Smooth muscle cell (in vitro differentiated cells): ENCODE measurements at regions not wholly inside any gene's neighbourhood (a gene's known extent, or its start where the extent isn't known, plus 50 kb on each side); places are given as distances from the start of the nearest gene placed in this dataset.

Experiments
- DNase-seq: peaks from one replicate; lab custom pipeline; 2025; ENCODE audit not compliant: unreplicated experiment; lab: John Stamatoyannopoulos, UW
- H2AFZ ChIP-seq: fragments of 200-600 bp; sonication (generic); 2 replicates; pipeline ENCODE4 v1.6.0; 2016; ENCODE audit warnings: antibody characterized with exemption, low read depth, mild to moderate bottlenecking
- H3F3A ChIP-seq: fragments of 200-600 bp; sonication (generic); 2 replicates; pipeline ENCODE4 v1.6.0; 2017; ENCODE audit warnings: antibody characterized with exemption, low read depth
- H3K27ac ChIP-seq: fragments of 200-600 bp; sonication (generic); 2 replicates; pipeline ENCODE4 v1.5.1; 2016; ENCODE audit warnings: low read depth, mild to moderate bottlenecking
- H3K27me3 ChIP-seq: fragments of 200-600 bp; sonication (generic); 2 replicates; pipeline ENCODE4 v1.6.1; 2016; ENCODE audit warnings: low read depth, mild to moderate bottlenecking
- H3K36me3 ChIP-seq: fragments of 200-600 bp; sonication (generic); 2 replicates; pipeline ENCODE4 v1.5.1; 2016; ENCODE audit warnings: low read depth
- H3K4me1 ChIP-seq: fragments of 200-600 bp; sonication (generic); 2 replicates; pipeline ENCODE4 v1.5.1; 2016; ENCODE audit warnings: low read depth
- H3K4me2 ChIP-seq: fragments of 200-600 bp; sonication (generic); 2 replicates; pipeline ENCODE4 v1.6.0; 2016; ENCODE audit warnings: mild to moderate bottlenecking
- H3K4me3 ChIP-seq: fragments of 200-600 bp; sonication (generic); 2 replicates; pipeline ENCODE4 v1.5.1; 2016; ENCODE audit warnings: mild to moderate bottlenecking
- H3K79me2 ChIP-seq: fragments of 200-600 bp; sonication (generic); 2 replicates; pipeline ENCODE4 v1.6.0; 2016; ENCODE audit warnings: low read depth, mild to moderate bottlenecking
- H3K9ac ChIP-seq: fragments of 200-600 bp; sonication (generic); 2 replicates; pipeline ENCODE4 v1.6.0; 2016; ENCODE audit warnings: low read depth
- H3K9me3 ChIP-seq: fragments of 200-600 bp; sonication (generic); replicated peaks from 2 replicates; pipeline ENCODE4 v1.5.1; 2016; ENCODE audit warnings: low read depth
- H4K20me1 ChIP-seq: fragments of 200-600 bp; sonication (generic); 2 replicates; pipeline ENCODE4 v1.6.0; 2016; ENCODE audit warnings: low read depth
- WGBS: methylation state at CpG from one replicate; pipeline ENCODE4 v1.1.7; 2016; ENCODE audit warnings: low lambda C conversion rate; 5-methylcytosine and 5-hydroxymethylcytosine counted together
- TF ChIP-seq, protein P1 (sequence below): fragments of 200-600 bp; sonication (generic); IDR thresholded peaks from 2 replicates; pipeline ENCODE4 v1.5.1; 2017; ENCODE audit warnings: borderline replicate concordance, mild to moderate bottlenecking, antibody characterized with exemption; ENCODE audit not compliant: insufficient read depth, poor library complexity, severe bottlenecking

DNA sequence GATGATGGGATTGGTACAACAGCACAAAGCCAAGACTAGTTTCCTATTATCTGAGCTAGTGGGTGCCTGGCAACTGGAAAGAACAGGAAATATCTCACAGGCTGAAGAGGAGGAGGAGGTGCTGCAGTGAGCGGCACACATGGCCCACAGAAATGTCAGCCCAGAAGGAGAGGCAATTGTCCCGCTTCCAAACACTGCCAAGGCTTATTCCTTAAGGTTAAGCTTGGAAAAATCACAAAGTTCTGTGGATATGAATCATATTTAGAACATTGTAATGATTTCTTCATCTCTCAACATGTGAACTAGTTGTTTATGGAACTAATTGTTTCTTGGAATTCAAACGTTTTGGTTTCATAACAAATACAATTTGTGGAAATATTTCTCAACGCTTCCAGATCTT is 1019.5 kb upstream of the SEMA6A start:
- Histone ChIP-seq H3F3A (no peaks in the 10 kb centered on the region), H3K36me3 (no peaks in the 10 kb centered on the region), H3K9ac (no peak overlapping the region), H3K27me3 (no peaks in the 10 kb centered on the region), H4K20me1 (no peaks in the 10 kb centered on the region), H3K9me3 (no peaks in the 10 kb centered on the region), H3K4me3 (no peak overlapping the region), H3K4me2 (no peak overlapping the region), H3K27ac (no peak overlapping the region), H3K79me2 (no peaks in the 10 kb centered on the region), H2AFZ (peak overlapping the region; percentile 40), H3K4me1 (no peaks in the 10 kb centered on the region)
- no peak for DNase-seq
- TF ChIP-seq, protein P1, sequence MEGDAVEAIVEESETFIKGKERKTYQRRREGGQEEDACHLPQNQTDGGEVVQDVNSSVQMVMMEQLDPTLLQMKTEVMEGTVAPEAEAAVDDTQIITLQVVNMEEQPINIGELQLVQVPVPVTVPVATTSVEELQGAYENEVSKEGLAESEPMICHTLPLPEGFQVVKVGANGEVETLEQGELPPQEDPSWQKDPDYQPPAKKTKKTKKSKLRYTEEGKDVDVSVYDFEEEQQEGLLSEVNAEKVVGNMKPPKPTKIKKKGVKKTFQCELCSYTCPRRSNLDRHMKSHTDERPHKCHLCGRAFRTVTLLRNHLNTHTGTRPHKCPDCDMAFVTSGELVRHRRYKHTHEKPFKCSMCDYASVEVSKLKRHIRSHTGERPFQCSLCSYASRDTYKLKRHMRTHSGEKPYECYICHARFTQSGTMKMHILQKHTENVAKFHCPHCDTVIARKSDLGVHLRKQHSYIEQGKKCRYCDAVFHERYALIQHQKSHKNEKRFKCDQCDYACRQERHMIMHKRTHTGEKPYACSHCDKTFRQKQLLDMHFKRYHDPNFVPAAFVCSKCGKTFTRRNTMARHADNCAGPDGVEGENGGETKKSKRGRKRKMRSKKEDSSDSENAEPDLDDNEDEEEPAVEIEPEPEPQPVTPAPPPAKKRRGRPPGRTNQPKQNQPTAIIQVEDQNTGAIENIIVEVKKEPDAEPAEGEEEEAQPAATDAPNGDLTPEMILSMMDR = no peak
- 72% methylated on average over 4 of the region's 4 CpGs for WGBS

DNA sequence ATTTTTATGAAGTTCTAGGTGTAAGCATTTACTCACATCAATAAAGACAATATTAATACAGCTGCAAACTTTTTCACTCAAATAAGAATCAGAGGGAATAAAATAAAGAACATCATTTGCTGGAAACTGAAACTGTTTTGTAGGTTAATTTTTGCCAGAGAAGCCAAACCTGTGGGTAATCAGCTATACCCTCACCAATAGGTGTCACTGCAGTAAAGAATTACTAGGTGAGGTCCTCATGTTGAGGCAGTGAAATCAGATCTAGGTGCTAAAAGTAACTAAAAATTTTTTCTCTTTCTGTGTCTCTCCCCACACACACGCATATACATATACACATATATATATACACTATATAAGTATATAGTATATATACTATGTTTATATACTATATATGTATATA is 1016.3 kb upstream of the SEMA6A start:
- no peak overlapping the region for H3K4me3 ChIP-seq
- H3K9me3 ChIP-seq = no peaks in the 10 kb centered on the region
- H3K36me3 ChIP-seq = no peaks in the 10 kb centered on the region
- H3K79me2 ChIP-seq = no peaks in the 10 kb centered on the region
- no peak overlapping the region for H2AFZ ChIP-seq
- H4K20me1 ChIP-seq = no peaks in the 10 kb centered on the region
- no peak overlapping the region for H3K4me2 ChIP-seq
- 26% methylated on average over 1 of the region's 1 CpG for WGBS
- no peak overlapping the region for H3K9ac ChIP-seq
- no peak overlapping the region for H3K27ac ChIP-seq
- TF ChIP-seq, protein P1 = peak; percentile 44
- H3K27me3 ChIP-seq = no peaks in the 10 kb centered on the region
- H3F3A ChIP-seq = no peaks in the 10 kb centered on the region
- H3K4me1 ChIP-seq = no peaks in the 10 kb centered on the region
- no peak for DNase-seq

DNA sequence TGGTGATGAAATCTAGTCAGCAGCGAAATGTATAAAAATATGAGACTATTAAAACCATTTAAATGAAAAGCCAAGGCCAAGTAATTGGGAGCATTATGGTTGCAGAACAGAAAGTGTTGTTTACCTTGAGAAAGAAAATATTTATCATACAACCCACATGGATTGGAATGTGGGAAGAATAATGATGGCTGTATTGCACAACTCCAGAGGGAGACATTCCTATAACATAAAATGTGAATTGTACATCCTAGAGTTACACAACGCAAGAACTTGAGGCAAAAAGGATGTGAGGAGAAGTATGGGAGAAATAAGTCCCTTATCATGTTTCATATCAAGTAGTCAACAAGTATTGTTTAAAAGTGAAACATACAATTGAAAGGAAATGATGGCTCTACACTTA is 1014.0 kb upstream of the SEMA6A start:
- Histone ChIP-seq H4K20me1 (no peaks in the 10 kb centered on the region), H3K4me1 (no peaks in the 10 kb centered on the region), H3K27ac (no peak overlapping the region), H3K79me2 (no peaks in the 10 kb centered on the region), H3K36me3 (no peaks in the 10 kb centered on the region), H3F3A (no peaks in the 10 kb centered on the region), H3K4me3 (no peak overlapping the region), H3K4me2 (no peak overlapping the region), H2AFZ (no peak overlapping the region), H3K9me3 (no peaks in the 10 kb centered on the region), H3K9ac (no peak overlapping the region), H3K27me3 (no peaks in the 10 kb centered on the region)
- no peak for DNase-seq
- 92% methylated on average over 2 of the region's 2 CpGs for WGBS
- TF ChIP-seq, protein P1 = no peak

DNA sequence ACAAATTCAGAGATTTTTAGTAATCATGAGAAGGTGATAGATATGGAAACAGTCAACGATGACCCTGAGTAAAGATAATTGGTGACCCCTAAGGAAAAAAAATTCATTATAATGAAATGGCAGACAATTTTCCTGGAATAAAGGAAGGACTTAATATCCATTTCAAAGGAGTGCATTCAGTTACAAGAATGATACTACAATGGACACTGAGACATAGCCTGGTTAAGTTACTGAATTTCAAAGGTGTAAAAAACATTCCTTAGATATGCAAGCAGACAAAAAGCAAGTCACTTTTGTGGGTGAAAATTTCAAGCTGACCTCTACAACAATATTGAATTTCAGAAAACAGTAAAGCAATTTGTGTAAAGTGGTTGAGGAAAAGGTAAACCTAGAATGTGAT is 1012.5 kb upstream of the SEMA6A start:
- Histone ChIP-seq H3F3A (no peaks in the 10 kb centered on the region), H3K36me3 (no peaks in the 10 kb centered on the region), H3K4me2 (no peak overlapping the region), H3K4me3 (no peak overlapping the region), H2AFZ (no peak overlapping the region), H3K9me3 (no peaks in the 10 kb centered on the region), H4K20me1 (no peaks in the 10 kb centered on the region), H3K9ac (no peak overlapping the region), H3K27ac (no peak overlapping the region), H3K4me1 (no peaks in the 10 kb centered on the region), H3K79me2 (no peaks in the 10 kb centered on the region), H3K27me3 (no peaks in the 10 kb centered on the region)
- WGBS = 73% methylated on average over 1 of the region's 1 CpG
- TF ChIP-seq, protein P1 = no peak
- no peak for DNase-seq
